Astrocyte (in vitro differentiated cells and primary cell): ENCODE measurements at regions not wholly inside any gene's neighbourhood (a gene's known extent, or its start where the extent isn't known, plus 50 kb on each side); places are given as distances from the start of the nearest gene placed in this dataset.

Experiments
- DNase-seq: peaks from one replicate; pipeline ENCODE4 v3.0.0-alpha.2; 2010; ENCODE audit warnings: low read depth
- FAIRE-seq: peaks from 2 replicates; lab custom pipeline; 2011; peaks lifted over from hg19 to GRCh38; lab: Jason Lieb, UNC
- H2AFZ ChIP-seq: 2 replicates; pipeline ENCODE4 v1.6.0; 2012; ENCODE audit warnings: low read depth, low read length, inconsistent platforms
- H3K27ac ChIP-seq: 2 replicates; pipeline ENCODE4 v1.5.1; 2011; ENCODE audit warnings: low read depth, low read length, inconsistent platforms
- H3K27me3 ChIP-seq: 2 replicates; pipeline ENCODE4 v1.6.0; 2011; ENCODE audit warnings: low read length, inconsistent platforms; ENCODE audit not compliant: insufficient read depth
- H3K36me3 ChIP-seq: 2 replicates; pipeline ENCODE4 v1.5.1; 2011; ENCODE audit warnings: low read length, inconsistent platforms; ENCODE audit not compliant: insufficient read depth
- H3K4me1 ChIP-seq: 2 replicates; pipeline ENCODE4 v1.5.1; 2011; ENCODE audit warnings: low read length, inconsistent platforms; ENCODE audit not compliant: insufficient read depth
- H3K4me2 ChIP-seq: 2 replicates; pipeline ENCODE4 v1.6.0; 2012; ENCODE audit warnings: low read length, inconsistent platforms
- H3K4me3 ChIP-seq: 2 replicates; pipeline ENCODE4 v1.5.1; 2011; ENCODE audit warnings: low read depth, mild to moderate bottlenecking, low read length, inconsistent platforms; ENCODE audit not compliant: insufficient read depth
- H3K79me2 ChIP-seq: 2 replicates; pipeline ENCODE4 v1.6.0; 2012; ENCODE audit warnings: mild to moderate bottlenecking, low read length, inconsistent platforms; ENCODE audit not compliant: insufficient read depth
- H3K9ac ChIP-seq: 2 replicates; pipeline ENCODE4 v1.6.0; 2012; ENCODE audit warnings: mild to moderate bottlenecking, low read length, inconsistent platforms
- H3K9me3 ChIP-seq: 2 replicates; pipeline ENCODE4 v1.5.1; 2012; ENCODE audit warnings: low read depth, mild to moderate bottlenecking, low read length, inconsistent platforms; ENCODE audit not compliant: insufficient read depth
- H4K20me1 ChIP-seq: 2 replicates; pipeline ENCODE4 v1.6.0; 2012; ENCODE audit warnings: low read length, inconsistent platforms; ENCODE audit not compliant: insufficient read depth
- H3K27ac Mint-ChIP-seq: one replicate; pipeline ENCODE4 v1.8.0; 2021; ENCODE audit warnings: mild to moderate bottlenecking, mixed read lengths; ENCODE audit not compliant: unreplicated experiment
- H3K27me3 Mint-ChIP-seq: one replicate; pipeline ENCODE4 v1.8.0; 2021; ENCODE audit warnings: low read depth, mixed read lengths; ENCODE audit not compliant: unreplicated experiment
- H3K36me3 Mint-ChIP-seq: one replicate; pipeline ENCODE4 v1.8.0; 2021; ENCODE audit warnings: low read depth, mixed read lengths; ENCODE audit not compliant: unreplicated experiment
- H3K4me1 Mint-ChIP-seq: one replicate; pipeline ENCODE4 v1.8.0; 2021; ENCODE audit warnings: low read depth, mixed read lengths; ENCODE audit not compliant: unreplicated experiment
- H3K4me3 Mint-ChIP-seq: one replicate; pipeline ENCODE4 v1.8.0; 2021; ENCODE audit warnings: mild to moderate bottlenecking, moderate library complexity, mixed read lengths; ENCODE audit not compliant: unreplicated experiment
- H3K9me3 Mint-ChIP-seq: one replicate; pipeline ENCODE4 v1.8.0; 2021; ENCODE audit warnings: mild to moderate bottlenecking, mixed read lengths; ENCODE audit not compliant: unreplicated experiment
- EZH2 ChIP-seq: IDR thresholded peaks from 2 replicates; pipeline ENCODE4 v1.6.1; 2012; ENCODE audit warnings: mild to moderate bottlenecking, low read length, inconsistent platforms; ENCODE audit not compliant: insufficient read depth
- TF ChIP-seq, protein P1 (sequence below): IDR thresholded peaks from 2 replicates; pipeline ENCODE4 v1.5.1; 2011; ENCODE audit warnings: low read depth, mild to moderate bottlenecking, inconsistent platforms, low read length, moderate library complexity; ENCODE audit not compliant: insufficient read depth

DNA sequence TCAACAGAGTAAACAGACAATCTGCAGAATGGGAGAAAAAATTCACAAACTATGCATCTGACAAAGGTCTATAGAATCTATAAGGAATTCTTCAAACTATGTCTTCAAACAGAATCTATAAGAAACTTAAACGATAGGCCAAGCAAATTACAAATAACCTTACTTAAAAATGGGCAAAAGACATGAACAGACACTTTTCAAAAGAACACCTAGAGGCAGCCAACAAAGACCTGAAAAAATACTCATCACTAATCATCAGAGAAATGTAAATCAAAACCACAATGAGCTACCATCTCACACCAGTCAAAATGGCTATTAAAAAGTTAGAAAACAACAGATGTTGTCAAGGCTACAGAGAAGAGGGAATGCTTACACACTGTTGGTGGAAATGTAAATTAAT is 81.3 kb downstream of the ID4 start:
- Histone ChIP-seq H4K20me1 (no peaks in the 10 kb centered on the region), H3K4me3 (no peak overlapping the region), H3K9ac (no peak overlapping the region), H3K4me2 (no peak overlapping the region), H3K27me3 (no peaks in the 10 kb centered on the region), H3K4me1 (no peaks in the 10 kb centered on the region), H3K9me3 (no peaks in the 10 kb centered on the region), H3K27ac (no peak overlapping the region), H3K36me3 (no peaks in the 10 kb centered on the region), H3K79me2 (no peaks in the 10 kb centered on the region), H2AFZ (no peak overlapping the region)
- no peak for DNase-seq
- H3K4me1 Mint-ChIP-seq: no peaks in the 10 kb centered on the region
- H3K4me3 Mint-ChIP-seq: no peak overlapping the region
- TF ChIP-seq, protein P1, sequence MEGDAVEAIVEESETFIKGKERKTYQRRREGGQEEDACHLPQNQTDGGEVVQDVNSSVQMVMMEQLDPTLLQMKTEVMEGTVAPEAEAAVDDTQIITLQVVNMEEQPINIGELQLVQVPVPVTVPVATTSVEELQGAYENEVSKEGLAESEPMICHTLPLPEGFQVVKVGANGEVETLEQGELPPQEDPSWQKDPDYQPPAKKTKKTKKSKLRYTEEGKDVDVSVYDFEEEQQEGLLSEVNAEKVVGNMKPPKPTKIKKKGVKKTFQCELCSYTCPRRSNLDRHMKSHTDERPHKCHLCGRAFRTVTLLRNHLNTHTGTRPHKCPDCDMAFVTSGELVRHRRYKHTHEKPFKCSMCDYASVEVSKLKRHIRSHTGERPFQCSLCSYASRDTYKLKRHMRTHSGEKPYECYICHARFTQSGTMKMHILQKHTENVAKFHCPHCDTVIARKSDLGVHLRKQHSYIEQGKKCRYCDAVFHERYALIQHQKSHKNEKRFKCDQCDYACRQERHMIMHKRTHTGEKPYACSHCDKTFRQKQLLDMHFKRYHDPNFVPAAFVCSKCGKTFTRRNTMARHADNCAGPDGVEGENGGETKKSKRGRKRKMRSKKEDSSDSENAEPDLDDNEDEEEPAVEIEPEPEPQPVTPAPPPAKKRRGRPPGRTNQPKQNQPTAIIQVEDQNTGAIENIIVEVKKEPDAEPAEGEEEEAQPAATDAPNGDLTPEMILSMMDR: no peak
- no peak for TF ChIP-seq EZH2
- no peak for FAIRE-seq
- no peaks in the 10 kb centered on the region for H3K27me3 Mint-ChIP-seq
- no peaks in the 10 kb centered on the region for H3K36me3 Mint-ChIP-seq
- peaks cover 6% of the 10 kb centered on the region for H3K9me3 Mint-ChIP-seq
- no peak overlapping the region for H3K27ac Mint-ChIP-seq

DNA sequence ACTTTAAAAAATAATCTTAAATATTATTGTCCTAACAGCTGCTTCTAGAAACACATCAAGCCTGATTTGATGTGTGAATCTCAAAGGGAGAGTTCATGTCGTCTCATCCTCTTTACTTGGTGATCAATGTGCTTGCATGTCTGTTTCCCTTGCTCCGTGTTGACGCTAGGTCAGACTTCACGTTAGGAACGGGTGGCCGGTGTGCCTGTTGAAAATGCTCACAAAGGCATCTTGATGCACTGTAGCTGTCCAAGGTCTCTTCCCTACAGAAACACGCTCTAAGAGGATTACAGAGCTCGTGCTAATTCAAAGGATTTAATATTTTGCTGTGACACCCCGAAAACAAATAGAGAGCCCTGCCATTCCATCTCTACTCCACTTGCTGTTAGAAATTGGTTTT is 84.6 kb downstream of the ID4 start:
- peaks cover 6% of the 10 kb centered on the region for H3K9me3 Mint-ChIP-seq
- Histone ChIP-seq H4K20me1 (no peaks in the 10 kb centered on the region), H3K4me3 (no peak overlapping the region), H3K9me3 (no peaks in the 10 kb centered on the region), H3K79me2 (no peaks in the 10 kb centered on the region), H3K27ac (no peak overlapping the region), H3K27me3 (no peaks in the 10 kb centered on the region), H3K4me1 (no peaks in the 10 kb centered on the region), H2AFZ (no peak overlapping the region), H3K4me2 (no peak overlapping the region), H3K36me3 (no peaks in the 10 kb centered on the region), H3K9ac (no peak overlapping the region)
- no peaks in the 10 kb centered on the region for H3K36me3 Mint-ChIP-seq
- H3K4me3 Mint-ChIP-seq: no peak overlapping the region
- no peak for DNase-seq
- no peaks in the 10 kb centered on the region for H3K4me1 Mint-ChIP-seq
- no peak for FAIRE-seq
- no peaks in the 10 kb centered on the region for H3K27me3 Mint-ChIP-seq
- TF ChIP-seq, protein P1: no peak
- H3K27ac Mint-ChIP-seq: no peak overlapping the region

DNA sequence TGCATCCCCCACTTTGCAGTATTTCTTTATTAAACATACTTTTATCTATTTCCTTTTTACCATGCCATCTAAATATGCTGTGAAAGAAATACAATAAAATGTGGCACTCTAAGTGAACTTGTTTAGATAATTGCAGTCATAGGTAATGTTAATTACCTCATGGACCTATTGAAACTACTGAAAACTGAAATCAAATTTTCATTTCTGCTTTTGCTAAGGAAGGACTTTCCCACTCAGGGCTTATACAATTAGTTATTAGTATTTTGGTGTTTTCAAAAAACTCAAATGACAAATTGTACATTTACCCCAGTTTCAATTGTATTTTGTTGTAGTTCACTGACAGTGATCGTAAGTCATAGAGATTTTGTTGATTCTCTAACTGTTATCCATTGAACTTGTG is 88.4 kb downstream of the ID4 start:
- H2AFZ ChIP-seq: no peak overlapping the region
- H3K4me1 ChIP-seq: no peaks in the 10 kb centered on the region
- H3K9ac ChIP-seq: no peak overlapping the region
- FAIRE-seq (no peak), DNase-seq (no peak)
- H3K4me2 ChIP-seq: no peak overlapping the region
- no peaks in the 10 kb centered on the region for H3K79me2 ChIP-seq
- Mint-ChIP-seq H3K9me3 (no peaks in the 10 kb centered on the region), H3K27ac (no peak overlapping the region), H3K4me3 (no peak overlapping the region), H3K4me1 (peaks cover 3% of the 10 kb centered on the region), H3K36me3 (no peaks in the 10 kb centered on the region), H3K27me3 (no peaks in the 10 kb centered on the region)
- H4K20me1 ChIP-seq: no peaks in the 10 kb centered on the region
- H3K9me3 ChIP-seq: no peaks in the 10 kb centered on the region
- no peaks in the 10 kb centered on the region for H3K36me3 ChIP-seq
- TF ChIP-seq, protein P1: no peak
- TF ChIP-seq EZH2: no peak
- H3K27me3 ChIP-seq: no peaks in the 10 kb centered on the region
- no peak overlapping the region for H3K4me3 ChIP-seq
- no peak overlapping the region for H3K27ac ChIP-seq
